Kidney glomerular epithelial cell (primary cell): ENCODE measurements at regions not wholly inside any gene's neighbourhood (a gene's known extent, or its start where the extent isn't known, plus 50 kb on each side); places are given as distances from the start of the nearest gene placed in this dataset.
A peak's percentile ranks its signal among the peaks of the same experiment; 100 is the strongest.

Experiments used
- DNase-seq: peaks from one replicate; lab custom pipeline; 2025; lab: John Stamatoyannopoulos, UW

GRCh38 chr3:13266005-13266404 lies 154.1 kb downstream of the NUP210 start:
- DNase-seq: no peak

- DNase-seq: no peak
Measured at GRCh38 chr3:13265507-13265906, 154.6 kb downstream of the NUP210 start.

- DNase-seq: no peak
Measured at GRCh38 chr3:13265016-13265415, 155.1 kb downstream of the NUP210 start.

GRCh38 chr3:13264468-13264795 lies 155.7 kb downstream of the NUP210 start:
- DNase-seq: no peak

- DNase-seq: no peak
Measured at GRCh38 chr3:13263770-13264467, 156.2 kb downstream of the NUP210 start.

GRCh38 chr3:13262493-13263211 lies 157.5 kb downstream of the NUP210 start:
- DNase-seq: peak; percentile 22

GRCh38 chr3:13261892-13262291 lies 158.2 kb downstream of the NUP210 start:
- DNase-seq: no peak

GRCh38 chr3:13261104-13261830 lies 158.9 kb downstream of the NUP210 start:
- no peak for DNase-seq

GRCh38 chr3:13260259-13261103 lies 159.6 kb downstream of the NUP210 start:
- DNase-seq: no peak

- no peak for DNase-seq
Measured at GRCh38 chr3:13259831-13260230, 160.3 kb downstream of the NUP210 start.

GRCh38 chr3:13258986-13259514 lies 161.1 kb downstream of the NUP210 start:
- no peak for DNase-seq

GRCh38 chr3:13258280-13258679 lies 161.8 kb downstream of the NUP210 start:
- DNase-seq: no peak

GRCh38 chr3:13257666-13258065 lies 162.5 kb downstream of the NUP210 start:
- DNase-seq: no peak

- DNase-seq: no peak
Measured at GRCh38 chr3:13256845-13257244, 163.3 kb downstream of the NUP210 start.

- no peak for DNase-seq
Measured at GRCh38 chr3:13254028-13254951, 165.8 kb downstream of the NUP210 start.

- no peak for DNase-seq
Measured at GRCh38 chr3:13253208-13253937, 166.7 kb downstream of the NUP210 start.

- DNase-seq: no peak
Measured at GRCh38 chr3:13252207-13252606, 167.9 kb downstream of the NUP210 start.

- DNase-seq: no peak
Measured at GRCh38 chr3:13251166-13251903, 168.8 kb downstream of the NUP210 start.

GRCh38 chr3:13249664-13250390 lies 170.3 kb downstream of the NUP210 start:
- no peak for DNase-seq
